Uterus (tissue), 3 donors: ENCODE measurements at regions not wholly inside any gene's neighbourhood (a gene's known extent, or its start where the extent isn't known, plus 50 kb on each side); places are given as distances from the start of the nearest gene placed in this dataset.

Experiments used
- DNase-seq, 2 donors: peaks; one replicate each; pipeline ENCODE4 v3.0.0-alpha.2; 2019 to 2020
- H3K27ac ChIP-seq, 2 donors: fragments of 200-600 bp; sonication (generic); 1 replicate in 1 of 2; 2 replicates in 1 of 2; pipeline ENCODE4 v1.5.1; 2016 to 2018
- H3K27me3 ChIP-seq, 2 donors: fragments of 200-600 bp; sonication (generic); one replicate each; pipeline ENCODE4 v1.5.1; 2018 to 2019; ENCODE audit warnings: control low read depth in 1 of 2
- H3K36me3 ChIP-seq, 2 donors: fragments of 200-600 bp; sonication (generic); one replicate each; pipeline ENCODE4 v1.5.1; 2019; ENCODE audit warnings: control low read depth in 1 of 2
- H3K4me1 ChIP-seq, 2 donors: fragments of 200-600 bp; sonication (generic); one replicate each; pipeline ENCODE4 v1.5.1; 2018 to 2019; ENCODE audit warnings: control low read depth in 1 of 2
- H3K4me3 ChIP-seq, 2 donors: fragments of 200-600 bp; sonication (generic); 1 replicate in 1 of 2; 2 replicates in 1 of 2; pipeline ENCODE4 v1.5.1; 2018 to 2019; ENCODE audit warnings: mild to moderate bottlenecking in 1 of 2
- H3K9me3 ChIP-seq, 2 donors: fragments of 200-600 bp; sonication (generic); one replicate each; pipeline ENCODE4 v1.5.1; 2019; ENCODE audit warnings: control low read depth in 1 of 2
- CTCF ChIP-seq, 4 experiments: fragments of 200-600 bp in 2 of 4; fragments of 450-650 bp in 2 of 4; sonication (generic) in 2 of 4; IDR thresholded peaks; one replicate each; pipeline ENCODE4 v1.5.1; 2016 to 2019; ENCODE audit warnings: antibody characterized with exemption in 4 of 4, mild to moderate bottlenecking in 2 of 4, moderate library complexity in 1 of 4
- POLR2A ChIP-seq, 2 donors: fragments of 450-650 bp; IDR thresholded peaks; one replicate each; pipeline ENCODE4 v1.6.1; 2016; ENCODE audit warnings: antibody characterized with exemption in 2 of 2, mild to moderate bottlenecking in 1 of 2, moderate library complexity in 1 of 2
- intact Hi-C: fragments of 100-400 bp; cut with DNase I; formaldehyde crosslinking; loops from one replicate; pipeline ENCODE4 v1.15.1; 2023; ENCODE audit warnings: low total_unique reads
- donor health status: DM: yes; HTN: yes; CAD: no.

GRCh38 chr3:102178817-102179216 is 256.0 kb upstream of the ZPLD1 start:
- no peak for DNase-seq
- H3K4me1 ChIP-seq = peaks cover 8 to 20% of the 10 kb centered on the region in 2 donors
- H3K27ac ChIP-seq = peak overlapping the region; percentile 81 to 93

DNA sequence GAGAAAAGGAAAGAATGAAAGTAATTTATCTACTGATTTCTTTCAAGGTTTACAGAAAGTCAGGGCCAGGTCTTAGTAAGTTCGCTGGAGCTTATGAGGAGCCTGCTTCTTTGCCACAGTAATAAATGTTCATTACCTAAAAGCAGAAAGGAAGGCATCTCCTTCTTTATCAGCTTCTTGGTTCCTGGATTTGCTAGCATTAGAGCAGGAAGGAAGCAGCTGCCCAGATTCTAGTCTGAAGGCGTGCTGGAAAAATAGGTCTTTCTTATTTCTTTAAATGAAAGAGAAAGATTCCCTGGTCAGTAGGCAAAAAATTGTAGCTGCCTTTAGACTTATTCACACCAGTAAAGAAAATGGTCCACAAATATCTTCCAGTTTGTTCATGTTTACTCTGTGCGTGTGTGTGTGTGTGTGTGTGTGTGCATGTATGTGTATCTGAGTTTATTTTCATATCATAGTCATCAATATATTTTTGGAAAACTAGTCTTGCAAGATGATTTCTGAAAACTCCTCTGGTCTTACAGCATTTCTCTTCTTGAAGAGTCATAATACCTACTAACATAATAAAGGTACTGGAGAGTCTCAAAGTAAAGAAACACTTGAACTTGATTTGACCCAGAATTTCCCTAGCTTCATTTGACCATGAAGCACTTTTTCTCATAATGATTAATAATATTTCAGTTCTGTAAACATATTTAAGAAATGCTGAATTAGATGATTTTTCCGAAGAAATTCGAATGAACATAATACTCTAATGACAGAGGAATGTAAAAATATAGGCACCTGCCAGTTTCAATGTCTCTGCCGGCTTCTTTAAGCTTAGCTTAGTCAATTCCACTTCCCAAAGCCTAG is 255.3 kb upstream of the ZPLD1 start:
- H3K9me3 ChIP-seq = no peaks in the 10 kb centered on the region
- H3K36me3 ChIP-seq = no peaks in the 10 kb centered on the region
- peaks cover 8 to 20% of the 10 kb centered on the region in 2 donors for H3K4me1 ChIP-seq
- H3K27me3 ChIP-seq = no peaks in the 10 kb centered on the region
- no peak for TF ChIP-seq CTCF (IDR thresholded peaks at IDR 0.05)
- no peak for TF ChIP-seq POLR2A (IDR thresholded peaks at IDR 0.05)
- no peak overlapping the region for H3K4me3 ChIP-seq
- H3K27ac ChIP-seq = peak overlapping the region; percentile 81 to 93
- no peak for DNase-seq
- intact Hi-C loops = no loop called here

More at GRCh38 chr3:102178817-102179216, 256.0 kb upstream of the ZPLD1 start:
- no peak overlapping the region for H3K4me3 ChIP-seq
- no peaks in the 10 kb centered on the region for H3K27me3 ChIP-seq
- intact Hi-C loops = no loop called here
- no peaks in the 10 kb centered on the region for H3K9me3 ChIP-seq
- no peaks in the 10 kb centered on the region for H3K36me3 ChIP-seq
- no peak for TF ChIP-seq CTCF (IDR thresholded peaks at IDR 0.05)
- TF ChIP-seq POLR2A (IDR thresholded peaks at IDR 0.05) = no peak

DNA sequence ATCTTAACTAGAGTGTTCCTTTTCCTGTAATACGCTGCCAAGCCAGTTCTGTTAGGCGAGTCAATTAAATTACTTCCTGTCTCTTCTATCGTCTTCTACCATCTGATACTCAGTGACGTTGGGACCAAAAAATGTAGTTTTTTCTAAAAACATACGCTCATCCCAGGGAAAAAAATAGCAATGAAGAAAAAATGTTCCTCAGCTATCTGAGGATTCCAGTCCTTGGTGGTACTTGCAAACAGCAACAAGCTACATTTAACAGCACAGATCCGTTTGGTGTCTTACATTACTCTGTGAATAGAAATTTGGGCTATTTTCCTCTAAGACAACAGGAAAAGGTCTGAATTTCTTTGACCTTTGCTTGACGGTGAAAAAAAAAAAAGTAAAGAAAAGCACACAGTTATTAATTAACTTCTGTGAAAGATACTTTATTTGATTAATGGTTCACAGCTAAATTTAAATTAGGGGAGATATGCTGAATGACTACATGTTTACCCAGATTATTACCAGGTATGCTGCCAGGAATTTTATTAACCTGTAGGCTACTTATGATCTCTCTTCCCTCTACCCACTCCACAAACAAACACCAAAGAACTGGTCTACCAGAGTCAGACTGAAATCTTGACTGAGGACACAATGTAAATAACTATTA is 254.4 kb upstream of the ZPLD1 start:
- H3K27ac ChIP-seq = peak overlapping the region; percentile 81 to 93
- no peak for DNase-seq
- H3K36me3 ChIP-seq = no peaks in the 10 kb centered on the region
- peaks cover 8 to 20% of the 10 kb centered on the region in 2 donors for H3K4me1 ChIP-seq
- intact Hi-C loops = no loop called here
- H3K27me3 ChIP-seq = no peaks in the 10 kb centered on the region
- TF ChIP-seq POLR2A (IDR thresholded peaks at IDR 0.05) = no peak
- TF ChIP-seq CTCF (IDR thresholded peaks at IDR 0.05) = no peak
- H3K9me3 ChIP-seq = no peaks in the 10 kb centered on the region
- H3K4me3 ChIP-seq = no peak overlapping the region

DNA sequence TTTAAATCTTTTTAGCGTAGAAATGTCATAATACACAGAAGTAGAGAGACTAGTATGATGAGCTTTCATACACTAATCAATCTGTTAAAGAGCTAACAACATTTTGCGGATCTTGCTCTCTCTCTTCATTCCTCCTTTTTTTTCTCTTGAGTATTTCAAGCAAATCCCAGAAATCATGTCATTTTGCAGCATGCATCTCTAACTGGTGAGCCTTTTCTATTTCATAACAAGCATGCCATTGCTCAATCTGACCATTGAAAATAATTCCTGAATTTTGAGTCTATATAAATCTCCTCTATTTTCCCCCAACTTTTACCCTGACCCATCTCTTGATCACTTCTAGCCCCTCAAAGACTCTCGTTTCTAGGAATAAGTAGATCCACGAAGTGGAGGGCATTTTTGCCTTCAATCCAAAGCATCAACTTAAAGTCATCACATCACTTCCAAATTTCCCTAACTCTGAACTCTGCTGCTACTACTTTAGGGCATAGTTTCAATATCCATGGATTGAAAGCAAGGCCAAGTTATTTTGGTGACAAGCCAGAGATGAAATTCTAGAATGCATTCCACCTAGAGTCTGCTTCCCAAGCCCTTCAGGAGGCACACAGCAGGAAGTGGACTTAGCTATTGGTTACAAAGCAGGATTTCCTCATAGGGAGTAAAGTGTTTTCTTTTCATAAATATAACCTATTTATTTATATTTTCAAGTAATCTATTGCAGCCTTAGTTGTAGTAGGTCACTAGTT is 253.5 kb upstream of the ZPLD1 start:
- H3K4me1 ChIP-seq = peaks cover 8 to 20% of the 10 kb centered on the region in 2 donors
- H3K36me3 ChIP-seq = no peaks in the 10 kb centered on the region
- no peaks in the 10 kb centered on the region for H3K27me3 ChIP-seq
- intact Hi-C loops = no loop called here
- peak overlapping the region; percentile 81 to 93 for H3K27ac ChIP-seq
- TF ChIP-seq POLR2A (IDR thresholded peaks at IDR 0.05) (no peak), CTCF (IDR thresholded peaks at IDR 0.05) (no peak)
- no peak for DNase-seq
- no peaks in the 10 kb centered on the region for H3K9me3 ChIP-seq
- H3K4me3 ChIP-seq = no peak overlapping the region
